ENCODE measurements at regions not wholly inside any gene's neighbourhood (a gene's known extent, or its start where the extent isn't known, plus 50 kb on each side); places are given as distances from the start of the nearest gene placed in this dataset.
A peak's percentile ranks its signal among the peaks of the same experiment; 100 is the strongest.

- no peak for TF ChIP-seq CTCF (IDR thresholded peaks at IDR 0.05; ENCODE audit: control insufficient read depth, insufficient read depth, low read depth, low read length, missing control alignments)
- peak; percentile 69 for DNase-seq (ENCODE audit: low read depth)
- no peak overlapping the region for H3K4me3 ChIP-seq (ENCODE audit: control insufficient read depth, low read depth, low read length)
Measured at GRCh38 chr3:124504332-124505059, 225.8 kb upstream of the UMPS start.

GRCh38 chr3:124509884-124510283 is 220.4 kb upstream of the UMPS start:
- H3K4me3 ChIP-seq (ENCODE audit: control insufficient read depth, low read depth, low read length) = no peak overlapping the region
- no peak for TF ChIP-seq CTCF (IDR thresholded peaks at IDR 0.05; ENCODE audit: control insufficient read depth, insufficient read depth, low read depth, low read length, missing control alignments)
- no peak for DNase-seq (ENCODE audit: low read depth)

- no peak for DNase-seq (ENCODE audit: low read depth)
- no peak for TF ChIP-seq CTCF (IDR thresholded peaks at IDR 0.05; ENCODE audit: control insufficient read depth, insufficient read depth, low read depth, low read length, missing control alignments)
- no peak overlapping the region for H3K4me3 ChIP-seq (ENCODE audit: control insufficient read depth, low read depth, low read length)
Measured at GRCh38 chr3:124510290-124510689, 220.0 kb upstream of the UMPS start.

- DNase-seq (ENCODE audit: low read depth) = no peak
- no peak overlapping the region for H3K4me3 ChIP-seq (ENCODE audit: control insufficient read depth, low read depth, low read length)
- no peak for TF ChIP-seq CTCF (IDR thresholded peaks at IDR 0.05; ENCODE audit: control insufficient read depth, insufficient read depth, low read depth, low read length, missing control alignments)
Measured at GRCh38 chr3:124512881-124513609, 217.2 kb upstream of the UMPS start.

GRCh38 chr3:124513610-124513997 is 216.6 kb upstream of the UMPS start:
- no peak for TF ChIP-seq CTCF (IDR thresholded peaks at IDR 0.05; ENCODE audit: control insufficient read depth, insufficient read depth, low read depth, low read length, missing control alignments)
- no peak for DNase-seq (ENCODE audit: low read depth)
- no peak overlapping the region for H3K4me3 ChIP-seq (ENCODE audit: control insufficient read depth, low read depth, low read length)

GRCh38 chr3:124514683-124515082 is 215.6 kb upstream of the UMPS start:
- no peak for TF ChIP-seq CTCF (IDR thresholded peaks at IDR 0.05; ENCODE audit: control insufficient read depth, insufficient read depth, low read depth, low read length, missing control alignments)
- H3K4me3 ChIP-seq (ENCODE audit: control insufficient read depth, low read depth, low read length) = no peak overlapping the region
- no peak for DNase-seq (ENCODE audit: low read depth)
